Neural crest cell (in vitro differentiated cells): ENCODE measurements at regions not wholly inside any gene's neighbourhood (a gene's known extent, or its start where the extent isn't known, plus 50 kb on each side); places are given as distances from the start of the nearest gene placed in this dataset.

Source experiments
- DNase-seq: peaks from one replicate; pipeline ENCODE4 v3.0.0; 2021; ENCODE audit warnings: low read depth, mixed read lengths, low spot score
- H3K27ac Mint-ChIP-seq: one replicate; pipeline ENCODE4 v1.8.0; 2021; ENCODE audit warnings: mild to moderate bottlenecking, mixed read lengths; ENCODE audit not compliant: unreplicated experiment
- H3K27me3 Mint-ChIP-seq: 2 replicates; pipeline ENCODE4 v1.8.0; 2021; ENCODE audit warnings: low read depth, mild to moderate bottlenecking, mixed read lengths
- H3K36me3 Mint-ChIP-seq: 2 replicates; pipeline ENCODE4 v1.8.0; 2021; ENCODE audit warnings: low read depth, mild to moderate bottlenecking, mixed read lengths
- H3K4me1 Mint-ChIP-seq: 2 replicates; pipeline ENCODE4 v1.8.0; 2021; ENCODE audit warnings: mixed read lengths
- H3K4me3 Mint-ChIP-seq: one replicate; pipeline ENCODE4 v1.8.0; 2021; ENCODE audit warnings: mild to moderate bottlenecking, mixed read lengths
- H3K9me3 Mint-ChIP-seq: 2 replicates; pipeline ENCODE4 v1.8.0; 2021; ENCODE audit warnings: mixed read lengths
- TF ChIP-seq, protein P1 (sequence below): fragments of 200-600 bp; sonication (generic); conservative IDR thresholded peaks from 2 replicates; pipeline ENCODE4 v1.5.0; 2021; ENCODE audit warnings: antibody characterized with exemption, mild to moderate bottlenecking

DNA sequence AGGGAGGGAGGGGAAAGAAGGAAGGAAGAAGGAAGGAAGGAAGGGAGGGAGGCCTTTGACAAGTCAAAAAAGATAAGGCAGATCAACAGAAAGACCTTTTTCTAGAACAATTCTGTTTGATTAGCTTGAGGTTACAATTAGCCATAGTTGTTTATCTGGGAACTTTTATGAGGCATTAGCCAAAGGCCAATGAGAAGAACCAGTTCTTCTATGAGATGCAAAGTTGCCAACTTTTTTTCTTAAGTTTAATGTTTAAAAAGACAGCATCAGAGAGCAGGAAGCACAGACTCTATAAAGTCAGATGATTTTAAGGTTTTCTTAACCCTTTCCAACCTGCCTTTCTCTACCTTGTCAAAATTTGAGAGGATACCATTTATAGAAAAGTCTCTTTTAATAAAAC lies 301.3 kb upstream of the NR2F2 start:
- Mint-ChIP-seq H3K4me3 (no peak overlapping the region), H3K9me3 (peaks cover 7% of the 10 kb centered on the region), H3K4me1 (no peaks in the 10 kb centered on the region), H3K27me3 (no peaks in the 10 kb centered on the region), H3K27ac (no peak overlapping the region), H3K36me3 (peaks cover 2% of the 10 kb centered on the region)
- TF ChIP-seq, protein P1, sequence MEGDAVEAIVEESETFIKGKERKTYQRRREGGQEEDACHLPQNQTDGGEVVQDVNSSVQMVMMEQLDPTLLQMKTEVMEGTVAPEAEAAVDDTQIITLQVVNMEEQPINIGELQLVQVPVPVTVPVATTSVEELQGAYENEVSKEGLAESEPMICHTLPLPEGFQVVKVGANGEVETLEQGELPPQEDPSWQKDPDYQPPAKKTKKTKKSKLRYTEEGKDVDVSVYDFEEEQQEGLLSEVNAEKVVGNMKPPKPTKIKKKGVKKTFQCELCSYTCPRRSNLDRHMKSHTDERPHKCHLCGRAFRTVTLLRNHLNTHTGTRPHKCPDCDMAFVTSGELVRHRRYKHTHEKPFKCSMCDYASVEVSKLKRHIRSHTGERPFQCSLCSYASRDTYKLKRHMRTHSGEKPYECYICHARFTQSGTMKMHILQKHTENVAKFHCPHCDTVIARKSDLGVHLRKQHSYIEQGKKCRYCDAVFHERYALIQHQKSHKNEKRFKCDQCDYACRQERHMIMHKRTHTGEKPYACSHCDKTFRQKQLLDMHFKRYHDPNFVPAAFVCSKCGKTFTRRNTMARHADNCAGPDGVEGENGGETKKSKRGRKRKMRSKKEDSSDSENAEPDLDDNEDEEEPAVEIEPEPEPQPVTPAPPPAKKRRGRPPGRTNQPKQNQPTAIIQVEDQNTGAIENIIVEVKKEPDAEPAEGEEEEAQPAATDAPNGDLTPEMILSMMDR, result no peak
- DNase-seq, result no peak

DNA sequence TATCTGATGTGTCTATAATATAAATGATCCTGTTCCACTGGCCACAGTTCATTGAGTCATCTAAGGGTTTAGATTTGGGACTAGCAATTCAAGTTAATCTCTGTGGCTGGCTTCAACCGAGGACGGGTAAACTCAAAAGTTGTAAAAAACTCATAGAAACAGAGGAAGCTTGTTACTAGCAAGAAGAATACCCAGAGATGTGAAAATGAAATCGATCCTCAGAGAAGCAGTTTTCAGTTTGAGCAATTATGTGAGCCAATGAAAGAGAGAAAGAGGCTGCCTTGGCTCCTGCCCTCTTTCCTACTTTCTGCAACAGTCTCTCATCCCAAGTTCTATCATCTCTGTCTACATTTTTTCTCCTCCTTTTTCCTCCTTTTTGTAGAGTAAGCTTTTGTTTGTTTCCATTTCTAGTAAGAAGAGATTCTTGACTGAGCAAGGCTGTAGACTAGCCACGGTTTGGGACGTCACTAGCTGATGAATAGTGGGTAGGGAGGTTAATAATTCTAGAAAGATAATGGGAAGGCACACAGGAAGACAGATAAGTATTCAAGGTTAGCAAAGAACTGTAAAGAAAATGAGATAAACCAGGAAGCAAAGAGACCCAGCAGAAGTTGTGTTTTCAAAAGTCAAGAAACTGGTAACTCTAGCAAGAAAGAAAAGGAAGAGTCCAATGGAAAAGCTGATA lies 298.9 kb upstream of the NR2F2 start:
- no peak for DNase-seq
- H3K9me3 Mint-ChIP-seq, result peaks cover 7% of the 10 kb centered on the region
- H3K4me3 Mint-ChIP-seq, result no peak overlapping the region
- H3K36me3 Mint-ChIP-seq, result peaks cover 2% of the 10 kb centered on the region
- no peak overlapping the region for H3K27ac Mint-ChIP-seq
- H3K27me3 Mint-ChIP-seq, result no peaks in the 10 kb centered on the region
- peaks cover 20% of the 10 kb centered on the region for H3K4me1 Mint-ChIP-seq
- TF ChIP-seq, protein P1, result no peak

DNA sequence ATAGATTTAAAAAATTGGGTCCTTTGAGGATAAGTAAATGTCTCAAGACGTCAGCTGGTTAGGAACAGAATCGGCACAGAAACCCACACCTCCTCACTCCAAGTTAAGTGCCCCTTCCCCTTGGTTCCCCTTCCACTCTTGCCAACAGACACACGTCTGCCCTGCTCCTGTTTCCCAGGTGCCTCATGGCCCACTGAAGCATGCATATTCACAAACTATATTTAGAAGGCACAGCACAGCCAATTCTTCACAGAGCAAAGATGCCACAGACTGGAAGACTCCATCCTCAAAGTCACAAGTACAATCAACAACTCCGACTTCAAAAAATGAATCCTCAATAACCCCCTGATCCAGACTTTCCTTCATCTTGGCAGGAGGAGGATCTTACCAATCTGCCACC lies 295.4 kb upstream of the NR2F2 start:
- peak overlapping the region; percentile 46 for H3K27ac Mint-ChIP-seq

DNA sequence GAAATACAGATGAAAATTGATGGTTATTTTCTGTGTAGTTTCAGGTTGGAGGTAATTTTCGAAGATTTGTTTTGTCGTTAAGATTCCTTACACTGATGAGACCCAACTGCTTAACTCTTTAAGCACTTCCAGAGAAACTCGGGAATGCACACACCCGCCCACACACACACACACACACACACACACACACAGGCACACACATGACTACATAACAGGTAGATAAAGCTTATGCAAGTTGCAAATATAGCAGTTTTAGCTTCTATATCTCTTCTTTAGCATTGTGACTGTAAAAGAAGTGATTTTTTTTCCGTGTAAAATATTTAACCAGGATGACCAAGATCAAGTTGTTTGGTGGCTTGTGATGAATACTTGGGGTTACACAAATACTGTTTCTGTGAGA lies 294.9 kb upstream of the NR2F2 start:
- no peak for DNase-seq
- no peak overlapping the region for H3K4me3 Mint-ChIP-seq
- H3K27me3 Mint-ChIP-seq, result no peaks in the 10 kb centered on the region

More for the DNA sequence above, 295.4 kb upstream of the NR2F2 start:
- no peak for DNase-seq
- TF ChIP-seq, protein P1, result no peak
- Mint-ChIP-seq H3K4me1 (peaks cover 46% of the 10 kb centered on the region), H3K4me3 (no peak overlapping the region), H3K36me3 (peaks cover 2% of the 10 kb centered on the region), H3K9me3 (peaks cover 7% of the 10 kb centered on the region), H3K27me3 (no peaks in the 10 kb centered on the region)

DNA sequence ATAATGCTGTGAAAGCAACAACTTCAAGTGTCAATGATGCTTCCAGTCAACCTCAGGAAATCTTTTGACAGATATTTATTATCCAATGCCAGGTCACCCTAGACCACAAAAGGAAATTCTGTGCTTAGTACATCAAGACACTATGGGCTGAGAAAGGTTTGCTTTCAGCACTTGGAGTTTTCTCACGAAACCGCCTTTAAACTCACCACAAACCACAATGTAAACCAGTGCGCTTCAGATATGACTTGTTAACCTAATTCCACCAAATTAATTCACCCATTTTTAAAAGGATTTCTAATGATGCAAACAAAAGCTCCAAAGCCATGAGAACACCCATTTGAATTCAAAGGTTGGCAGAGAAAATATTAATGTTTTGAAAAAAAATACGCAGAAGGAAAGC lies 292.9 kb upstream of the NR2F2 start:
- TF ChIP-seq, protein P1, result no peak
- no peaks in the 10 kb centered on the region for H3K9me3 Mint-ChIP-seq
- no peaks in the 10 kb centered on the region for H3K27me3 Mint-ChIP-seq
- no peak overlapping the region for H3K27ac Mint-ChIP-seq
- no peaks in the 10 kb centered on the region for H3K36me3 Mint-ChIP-seq
- H3K4me3 Mint-ChIP-seq, result no peak overlapping the region
- no peak for DNase-seq
- peaks cover 46% of the 10 kb centered on the region for H3K4me1 Mint-ChIP-seq

More for the DNA sequence above, 294.9 kb upstream of the NR2F2 start:
- peaks cover 6% of the 10 kb centered on the region for H3K9me3 Mint-ChIP-seq
- H3K4me1 Mint-ChIP-seq, result peaks cover 46% of the 10 kb centered on the region
- H3K36me3 Mint-ChIP-seq, result peaks cover 2% of the 10 kb centered on the region
- no peak overlapping the region for H3K27ac Mint-ChIP-seq
- TF ChIP-seq, protein P1, result no peak
